Stimulated activated CD4-positive, alpha-beta T cell treated with anti-CD3 and anti-CD28 coated beads, Interleukin-4, amount 100 ng/mL, for 4 hours (primary cell): ENCODE measurements at regions not wholly inside any gene's neighbourhood (a gene's known extent, or its start where the extent isn't known, plus 50 kb on each side); places are given as distances from the start of the nearest gene placed in this dataset.
"Not testable (repeated sequence)": the region's sequence is repeated elsewhere in the genome, so short reads cannot be mapped to it uniquely, and the experiment has no call there.

Experiments used
- DNase-seq, 2 experiments: peaks; one replicate each; pipeline ENCODE4 v3.0.0-alpha.2; 2020

DNA sequence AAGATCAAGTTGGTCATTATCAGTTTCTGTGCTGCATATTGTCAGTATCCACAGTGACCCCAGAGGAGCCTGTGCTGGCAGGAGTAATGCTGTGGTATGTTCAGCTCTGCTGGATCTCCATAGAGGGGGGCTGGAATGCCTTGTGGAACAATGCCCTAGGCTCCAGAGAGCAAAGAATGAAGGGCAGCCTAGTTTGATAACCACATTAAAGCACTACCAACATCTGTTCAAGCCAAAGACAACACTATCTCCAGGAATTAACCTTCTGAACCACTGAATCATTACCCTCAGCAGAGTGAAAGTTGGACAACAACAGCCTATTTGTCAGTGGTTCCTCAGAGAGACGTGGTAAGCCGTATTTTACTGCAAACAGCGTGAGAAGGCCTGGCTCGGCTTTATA, 192.3 kb upstream of the CXorf66 start:
- DNase-seq = no peak

DNA sequence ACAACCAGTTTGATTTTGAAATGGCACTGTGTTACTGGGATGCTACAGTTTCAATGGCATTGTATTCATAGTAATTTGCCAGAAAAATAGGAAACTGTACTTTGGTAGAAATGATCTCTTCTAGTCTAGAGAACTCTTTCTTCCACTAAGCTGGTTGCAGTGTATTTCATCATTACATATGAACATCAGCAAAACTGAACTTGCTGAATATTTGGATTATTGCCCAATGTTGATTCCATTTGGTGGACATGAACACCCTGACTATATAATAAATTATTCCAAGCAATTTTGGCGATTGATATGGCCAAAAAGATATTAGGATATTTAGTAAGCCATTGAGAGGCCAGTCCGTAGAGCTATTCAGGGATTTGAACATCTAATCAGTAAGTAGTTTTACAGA, 191.8 kb upstream of the CXorf66 start:
- no peak for DNase-seq

DNA sequence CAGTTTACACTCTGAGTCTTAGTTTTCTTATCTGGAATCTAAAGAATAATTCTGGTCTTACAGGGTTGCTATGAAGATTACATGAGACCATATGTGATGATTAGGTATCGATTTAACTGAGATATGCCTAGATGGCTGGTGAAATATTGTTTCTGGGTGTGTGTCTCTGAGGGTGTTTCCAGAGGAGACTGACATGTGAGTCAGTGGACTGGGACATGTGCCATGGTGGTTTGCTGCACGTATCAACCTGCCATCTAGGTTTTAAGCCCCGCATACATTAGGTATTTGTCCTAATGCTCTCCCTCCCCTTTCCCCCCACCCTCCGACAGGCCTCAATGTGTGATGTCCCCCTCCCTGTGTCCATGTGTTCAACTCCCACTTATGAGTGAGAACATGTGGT, 186.0 kb upstream of the CXorf66 start:
- no peak for DNase-seq

DNA sequence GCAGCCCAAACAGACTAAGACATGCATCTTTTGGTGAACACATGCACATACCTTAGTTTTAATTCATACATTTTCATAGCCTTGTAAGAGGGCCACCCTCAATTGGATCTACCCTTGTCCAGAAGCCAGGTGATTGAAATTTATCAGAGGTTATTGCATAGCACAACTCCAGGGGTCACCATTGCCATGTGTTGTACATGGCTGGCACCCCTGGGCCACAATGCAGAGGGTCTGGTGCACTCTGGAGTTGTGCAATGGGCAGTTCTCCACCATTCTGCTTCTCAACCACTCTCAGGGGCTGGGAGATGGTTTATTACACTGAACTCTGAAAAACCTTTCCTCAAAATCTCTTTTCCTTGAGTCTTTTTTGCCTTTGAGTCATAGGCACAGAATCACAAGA, 184.4 kb upstream of the CXorf66 start:
- no peak for DNase-seq

DNA sequence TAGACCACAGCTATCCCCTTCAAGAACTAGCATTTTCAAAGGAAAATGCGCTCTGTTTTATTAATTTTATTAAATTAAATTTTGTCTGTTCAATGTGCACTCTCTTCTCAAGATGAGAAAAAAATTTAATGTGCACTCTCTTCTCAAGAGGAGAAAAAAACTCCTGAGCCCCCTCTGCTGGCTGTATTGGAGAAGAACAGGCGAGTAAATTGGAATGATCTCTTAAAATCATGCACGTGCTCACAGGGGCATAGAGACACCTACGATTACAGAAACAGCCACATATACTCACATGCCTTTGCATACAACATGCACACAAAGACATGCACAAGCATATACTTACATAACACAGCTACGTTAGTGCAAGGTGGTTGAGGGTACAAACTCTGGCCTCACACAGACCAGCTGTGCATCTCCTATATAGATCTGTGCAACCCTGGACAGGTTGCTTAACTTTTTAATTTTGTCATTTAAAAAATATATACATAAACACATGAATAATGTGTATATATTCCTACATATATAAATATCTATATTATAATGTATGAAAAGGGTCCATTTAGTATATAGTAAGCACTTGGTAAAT, 176.2 kb upstream of the CXorf66 start:
- DNase-seq = peak in 1 of 2 experiments; percentile 0

DNA sequence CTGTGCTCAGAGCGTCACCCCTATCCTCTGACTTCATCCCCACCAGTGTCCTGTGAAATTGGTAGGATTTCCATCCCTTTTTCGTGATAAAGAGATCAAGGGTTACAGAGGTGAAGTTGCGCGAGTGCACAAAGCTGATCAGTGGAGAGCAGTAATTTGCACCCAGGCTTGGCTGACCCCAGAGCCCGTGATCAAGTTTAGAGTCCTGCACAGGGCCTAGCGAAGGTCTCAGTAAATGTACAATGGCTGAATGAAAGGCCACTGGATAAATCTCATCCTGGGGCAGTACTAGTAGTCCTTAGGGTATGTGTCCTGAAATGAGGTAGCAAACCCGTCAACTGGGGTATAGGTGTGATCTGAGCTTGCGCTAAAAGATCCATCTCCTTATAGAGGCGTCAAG, 173.2 kb upstream of the CXorf66 start:
- DNase-seq = not testable (repeated sequence)

DNA sequence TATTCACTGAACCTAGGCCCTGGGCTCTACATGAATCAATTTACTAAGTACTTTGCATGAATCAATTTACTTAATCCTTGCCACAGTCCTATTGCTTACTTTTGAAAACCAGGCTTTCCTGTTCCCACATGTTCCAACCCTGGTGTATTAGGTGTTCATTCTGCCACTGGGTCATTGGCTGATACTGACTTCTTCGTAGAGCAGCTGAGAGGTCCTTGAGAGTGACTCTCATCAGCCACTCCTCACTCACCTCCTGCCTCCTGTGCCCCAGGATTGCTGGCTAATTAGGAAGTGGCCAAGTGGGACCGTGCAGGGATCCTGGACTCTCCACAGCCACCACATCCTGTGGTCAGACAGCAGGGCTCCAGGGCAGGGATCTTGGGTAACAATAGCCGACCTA, 172.7 kb upstream of the CXorf66 start:
- not testable (repeated sequence) for DNase-seq

DNA sequence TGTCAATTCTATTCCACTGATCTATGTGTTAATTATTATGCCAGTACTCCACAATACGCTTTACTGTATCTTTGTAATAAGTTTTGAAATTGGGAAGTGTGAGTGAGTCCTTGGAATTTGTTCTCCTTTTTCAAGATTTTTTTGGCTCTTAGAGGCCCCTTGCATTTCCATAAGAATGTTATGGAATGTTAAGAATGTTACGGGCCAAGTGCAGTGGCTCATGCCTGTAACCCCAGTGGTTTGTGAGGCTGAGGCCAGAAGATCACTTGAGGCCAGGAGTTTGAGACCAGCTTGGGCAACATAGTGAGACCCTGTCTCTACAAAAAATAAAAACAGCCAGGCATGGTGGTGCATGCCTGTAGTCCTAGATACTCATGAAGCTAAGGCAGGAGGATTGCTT, 167.6 kb upstream of the CXorf66 start:
- DNase-seq = no peak

DNA sequence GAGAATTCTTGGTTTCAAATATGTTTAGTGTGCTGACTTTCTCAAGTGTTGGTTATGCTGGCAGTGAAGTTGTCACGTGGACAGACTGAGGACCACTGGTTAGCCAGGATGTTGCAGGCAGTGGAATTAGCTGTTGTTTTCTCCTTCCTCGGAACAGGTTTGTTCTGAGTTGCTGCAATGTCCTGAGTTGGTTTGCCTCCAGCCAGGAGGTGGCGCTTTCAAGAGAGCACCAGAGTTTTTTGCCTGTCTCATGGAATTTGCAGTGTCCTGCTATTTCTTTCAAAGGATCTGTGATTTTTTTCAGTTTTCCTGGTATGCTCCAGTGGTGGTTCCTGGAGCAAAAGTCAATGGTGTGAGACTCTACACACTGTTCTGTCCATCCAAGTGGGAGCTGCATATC, 158.1 kb upstream of the CXorf66 start:
- DNase-seq = no peak

DNA sequence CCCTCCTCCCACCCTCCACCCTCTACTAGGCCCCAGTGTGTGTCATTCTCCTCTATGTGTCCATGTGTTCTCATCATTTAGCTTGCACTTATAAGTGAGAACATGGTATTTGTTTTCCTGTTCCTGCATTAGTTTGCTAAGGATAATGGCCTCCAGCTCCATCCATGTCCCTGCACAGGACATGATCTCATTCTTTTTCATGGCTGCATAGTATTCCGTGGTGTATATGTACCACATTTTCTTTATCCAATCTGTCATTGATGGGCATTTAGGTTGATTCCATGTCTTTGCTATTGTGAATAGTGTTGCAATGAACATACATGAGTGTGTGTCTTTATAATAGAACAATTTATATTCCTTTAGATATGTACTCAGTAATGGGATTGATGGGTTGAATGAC, 148.7 kb upstream of the CXorf66 start:
- not testable (repeated sequence) for DNase-seq

DNA sequence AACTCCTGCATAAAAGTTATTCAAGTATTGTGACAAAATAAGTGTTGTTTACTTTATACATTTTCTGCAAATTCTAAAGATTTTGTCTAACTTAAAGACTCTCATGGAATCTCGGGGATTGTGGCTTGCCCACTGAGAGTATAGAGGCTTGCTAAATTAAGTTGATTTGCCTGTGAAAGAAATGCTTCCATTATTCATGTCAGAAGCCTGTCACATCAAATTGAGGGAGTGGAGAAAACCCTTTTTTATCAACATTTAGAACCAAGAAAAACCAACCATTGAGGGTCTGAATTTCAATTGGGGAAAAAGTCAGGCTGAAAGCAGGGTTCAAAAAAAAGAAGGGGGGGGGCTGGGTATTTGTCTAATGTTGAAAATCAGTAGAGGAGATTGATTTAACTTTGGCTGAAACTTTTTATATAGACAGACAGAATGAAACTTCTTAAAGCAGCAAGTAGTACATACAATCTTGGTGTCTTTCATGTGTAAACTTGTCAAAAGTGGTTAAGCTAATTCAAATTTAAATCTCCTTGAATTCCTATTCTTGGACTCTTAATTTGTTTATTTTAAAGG, 144.8 kb upstream of the CXorf66 start:
- no peak for DNase-seq

DNA sequence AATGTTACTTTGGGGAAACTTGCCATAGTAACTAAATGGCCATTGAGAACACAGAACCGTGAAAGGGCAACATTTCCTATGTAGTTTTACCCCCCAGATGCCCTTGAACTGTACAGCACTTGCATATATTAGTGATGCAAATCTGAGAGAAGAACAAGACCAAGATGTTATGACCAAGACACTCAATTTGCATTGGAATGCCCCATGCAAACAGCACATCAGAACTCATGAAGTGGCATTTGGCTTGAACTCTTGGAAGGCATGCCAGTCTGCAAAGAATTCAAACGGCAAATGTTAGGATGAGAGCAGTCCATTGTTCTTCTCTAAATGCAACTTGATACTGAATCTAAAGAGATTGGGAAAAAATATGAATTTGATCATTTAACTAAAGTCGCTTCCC, 139.4 kb upstream of the CXorf66 start:
- no peak for DNase-seq

DNA sequence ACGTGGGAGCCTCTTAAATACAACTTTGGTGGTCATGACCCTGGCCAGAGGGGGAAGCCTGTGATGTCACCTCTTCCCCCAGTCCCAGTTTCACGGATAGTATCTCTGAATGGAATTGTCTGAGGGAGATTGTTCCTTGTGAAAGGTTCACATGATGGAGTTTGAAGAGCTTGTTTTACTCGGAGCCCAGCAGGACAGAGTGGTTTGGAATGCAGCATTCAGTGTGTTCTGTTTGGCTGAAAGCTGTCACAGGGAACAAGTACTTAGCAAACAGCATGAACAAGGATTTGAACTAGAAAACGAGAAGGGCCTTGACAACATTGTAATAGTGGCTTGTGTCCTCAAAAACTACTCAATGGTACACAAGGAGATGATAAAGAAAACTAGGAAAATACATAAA, 133.9 kb upstream of the CXorf66 start:
- no peak for DNase-seq

DNA sequence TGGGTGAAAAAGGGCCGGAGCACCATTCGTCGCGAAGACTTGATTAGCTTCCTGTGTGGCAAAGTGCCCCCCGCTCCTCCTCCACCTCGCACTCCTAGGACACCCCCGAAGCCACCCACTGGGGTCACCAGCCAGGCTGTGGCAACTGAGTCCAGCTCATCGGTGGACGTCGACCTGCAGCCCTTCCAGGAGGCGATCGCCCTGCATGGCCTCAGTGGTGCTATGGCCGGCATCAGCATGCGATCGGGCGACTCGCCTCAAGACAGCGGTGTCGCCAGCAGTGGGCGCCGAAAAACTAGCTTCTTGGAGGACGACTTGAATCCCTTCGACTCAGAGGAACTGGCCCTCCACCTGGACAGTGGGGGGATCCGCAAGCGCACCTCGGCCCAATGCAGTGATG, 126.8 kb upstream of the CXorf66 start:
- no peak for DNase-seq

DNA sequence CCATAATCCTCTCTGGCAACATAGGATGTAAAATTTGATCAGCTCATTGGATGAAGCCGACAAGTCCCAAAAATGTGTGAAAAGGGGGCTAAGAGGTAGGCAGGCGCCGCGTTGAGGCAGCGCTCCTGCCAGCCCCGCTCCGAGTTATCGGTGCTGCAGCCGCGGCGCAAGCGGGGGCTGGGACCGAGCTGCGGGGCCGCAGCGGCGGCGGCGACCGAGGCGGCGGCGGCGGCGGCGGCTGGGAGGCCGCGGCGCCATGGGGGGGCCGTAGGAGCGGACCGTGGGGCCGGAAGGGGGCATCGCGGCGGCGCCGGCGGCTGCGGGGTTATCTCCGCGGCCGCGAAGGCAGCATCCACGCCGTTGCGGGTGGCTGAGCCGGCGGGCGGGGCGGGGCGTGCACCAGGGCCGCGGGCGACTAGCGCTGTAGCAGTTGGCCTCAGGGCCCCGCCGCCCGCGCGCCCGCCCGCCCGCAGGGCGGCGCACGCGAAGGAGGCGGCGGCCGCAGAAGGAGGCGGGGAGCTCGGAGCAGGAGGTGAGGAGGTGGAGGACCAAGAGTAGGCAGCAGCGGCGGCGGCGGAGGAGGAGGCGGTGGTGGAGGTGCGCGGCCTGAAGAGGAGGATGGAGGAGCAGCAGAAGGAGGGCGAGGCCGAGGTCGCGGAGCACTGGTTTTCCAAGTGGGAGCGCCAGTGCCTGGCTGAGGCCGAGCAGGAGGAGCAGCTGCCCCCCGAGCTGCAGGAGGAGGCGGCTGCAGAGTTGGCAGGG, 126.0 kb upstream of the CXorf66 start:
- peak; percentile 10 to 12 for DNase-seq

DNA sequence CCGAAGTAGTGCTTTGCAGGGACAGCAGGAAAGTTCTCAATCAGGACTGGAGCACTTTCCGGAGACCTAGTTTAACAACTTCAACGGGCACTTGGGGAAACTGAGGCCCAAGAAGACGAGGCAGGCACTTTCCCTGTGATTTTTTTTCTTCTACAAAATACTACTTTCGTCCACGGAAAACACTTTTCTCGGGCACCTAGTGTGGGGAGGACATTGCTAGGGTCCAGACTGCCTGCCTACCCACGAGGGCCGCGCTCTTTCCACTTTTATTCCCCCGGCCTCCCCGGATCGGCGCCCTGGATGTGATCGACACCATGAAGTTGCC, 125.4 kb upstream of the CXorf66 start:
- no peak for DNase-seq

DNA sequence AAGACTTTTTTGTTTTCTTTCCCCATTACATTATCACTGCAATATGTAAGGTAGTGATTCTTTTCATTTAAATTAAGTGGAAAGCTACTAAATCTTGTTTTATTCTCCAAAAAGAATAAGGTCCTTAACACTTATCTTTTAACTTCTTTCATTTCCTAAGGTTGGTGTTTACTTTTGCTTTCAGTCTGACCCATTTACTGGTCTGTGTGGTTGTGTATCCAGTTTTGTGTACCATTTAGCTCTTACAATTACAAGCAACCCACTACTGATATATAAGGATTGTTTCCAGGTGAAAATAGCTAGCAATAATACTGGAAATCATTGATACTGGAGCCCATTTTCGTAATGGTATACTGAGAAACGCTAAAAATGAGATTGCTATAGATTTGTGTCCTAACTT, 123.1 kb upstream of the CXorf66 start:
- DNase-seq = no peak

DNA sequence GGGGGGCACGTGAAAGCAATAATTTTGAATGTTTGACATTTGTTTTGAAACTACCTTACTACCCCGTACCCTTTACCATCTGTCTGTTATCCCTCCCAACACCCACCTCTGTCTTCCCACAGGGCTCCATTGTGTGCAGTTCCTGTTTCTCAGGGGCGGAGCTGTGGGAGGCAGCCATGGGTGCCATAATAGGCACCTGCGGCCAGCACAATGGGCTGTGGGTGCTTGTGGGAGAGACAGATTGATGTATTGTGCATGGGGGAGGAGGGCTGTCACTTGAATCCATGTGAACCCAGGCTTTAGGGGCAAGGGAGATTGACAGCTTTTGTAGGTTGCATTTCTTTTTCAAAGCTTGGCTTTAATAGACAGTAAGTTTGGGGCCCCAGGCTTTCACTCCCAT, 122.6 kb upstream of the CXorf66 start:
- DNase-seq = no peak

DNA sequence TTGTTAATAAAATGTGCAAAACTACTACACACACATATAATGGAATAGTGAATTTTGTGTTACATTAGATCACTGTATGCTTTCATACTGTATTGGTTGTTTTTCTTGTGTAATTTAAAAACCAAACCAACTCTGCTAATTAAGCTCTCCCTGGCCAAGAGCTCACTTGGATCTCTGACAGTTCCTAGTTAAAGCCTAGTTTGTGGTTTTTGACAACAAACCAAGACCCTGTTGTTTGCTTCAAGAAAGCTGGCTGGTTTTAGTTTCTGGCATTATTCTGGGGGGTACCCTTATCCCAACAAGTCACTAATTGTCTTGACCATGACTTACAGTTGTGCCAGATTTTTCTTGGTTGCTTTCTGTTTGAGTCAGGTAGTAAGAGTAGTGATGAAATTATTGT, 121.4 kb upstream of the CXorf66 start:
- DNase-seq = no peak

DNA sequence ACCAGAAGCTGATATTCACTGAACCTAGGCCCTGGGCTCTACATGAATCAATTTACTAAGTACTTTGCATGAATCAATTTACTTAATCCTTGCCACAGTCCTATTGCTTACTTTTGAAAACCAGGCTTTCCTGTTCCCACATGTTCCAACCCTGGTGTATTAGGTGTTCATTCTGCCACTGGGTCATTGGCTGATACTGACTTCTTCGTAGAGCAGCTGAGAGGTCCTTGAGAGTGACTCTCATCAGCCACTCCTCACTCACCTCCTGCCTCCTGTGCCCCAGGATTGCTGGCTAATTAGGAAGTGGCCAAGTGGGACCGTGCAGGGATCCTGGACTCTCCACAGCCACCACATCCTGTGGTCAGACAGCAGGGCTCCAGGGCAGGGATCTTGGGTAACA, 109.5 kb upstream of the CXorf66 start:
- not testable (repeated sequence) for DNase-seq

DNA sequence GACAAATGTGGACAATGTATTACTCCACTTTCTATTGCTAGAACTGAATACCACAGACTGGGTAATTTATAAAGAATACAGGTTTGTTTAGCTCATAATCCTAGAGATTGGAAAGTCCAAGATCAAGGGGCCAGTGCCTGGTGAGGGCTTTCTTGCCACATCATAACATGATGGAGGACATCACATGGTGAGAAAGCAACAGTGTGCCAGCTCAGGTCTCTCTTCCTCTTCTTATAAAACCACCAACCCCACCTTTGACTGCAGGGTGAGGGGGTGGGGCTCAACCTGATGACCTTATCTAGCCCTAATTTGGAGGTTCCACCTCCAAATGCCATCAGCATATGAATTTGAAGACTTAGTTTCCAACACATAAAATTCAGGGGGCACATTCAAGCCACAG, 105.7 kb upstream of the CXorf66 start:
- no peak for DNase-seq

DNA sequence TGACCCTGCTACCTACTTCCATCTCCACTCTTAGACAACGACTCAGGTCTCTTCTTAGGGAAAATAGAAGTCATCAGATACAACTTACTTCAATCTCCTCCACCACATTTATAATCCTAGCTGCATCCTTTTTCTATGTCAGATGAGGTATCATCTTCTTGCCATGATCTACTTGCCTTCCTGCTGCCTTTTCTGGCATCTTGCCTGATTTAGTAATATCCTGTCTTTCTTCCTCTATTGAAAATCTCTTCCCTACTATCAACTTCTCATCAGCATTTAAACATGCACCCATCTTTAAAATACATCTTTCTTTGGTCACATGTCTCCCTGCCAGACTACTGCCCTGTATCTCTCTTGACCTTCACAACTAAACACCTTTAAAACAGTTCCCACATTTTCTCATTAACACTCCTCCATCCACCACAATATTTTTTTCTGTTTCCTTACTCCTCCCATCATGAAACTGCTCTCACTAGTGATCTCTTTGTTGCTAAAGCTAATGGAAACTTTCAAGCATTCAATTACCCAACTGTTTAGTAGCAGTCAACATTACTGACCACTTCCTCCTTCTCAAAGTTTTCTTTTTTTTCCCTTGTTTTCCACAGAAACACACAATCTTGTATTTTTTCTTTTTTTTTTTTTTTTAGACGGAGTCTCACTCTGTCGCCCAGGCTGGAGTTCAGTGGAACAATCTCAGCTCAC, 100.8 kb upstream of the CXorf66 start:
- no peak for DNase-seq

DNA sequence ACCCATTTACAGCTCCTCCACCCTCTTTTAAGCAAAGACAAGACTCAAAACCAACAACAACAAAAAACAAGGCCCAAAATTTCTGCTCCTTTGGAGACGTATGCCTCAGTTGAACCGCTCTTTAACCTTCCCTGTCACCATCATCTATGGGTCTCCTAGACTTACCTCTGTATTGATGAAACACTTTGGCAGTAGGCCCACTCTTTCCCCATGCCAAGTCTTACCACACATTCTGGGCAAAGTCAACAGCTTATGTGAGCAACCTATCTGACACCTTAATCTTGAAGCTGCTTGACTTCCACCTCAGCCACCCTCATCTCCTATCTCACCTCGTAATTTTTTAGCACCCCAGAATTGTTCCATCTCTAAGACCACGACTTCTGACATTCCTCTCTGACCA, 99.7 kb upstream of the CXorf66 start:
- DNase-seq = no peak

DNA sequence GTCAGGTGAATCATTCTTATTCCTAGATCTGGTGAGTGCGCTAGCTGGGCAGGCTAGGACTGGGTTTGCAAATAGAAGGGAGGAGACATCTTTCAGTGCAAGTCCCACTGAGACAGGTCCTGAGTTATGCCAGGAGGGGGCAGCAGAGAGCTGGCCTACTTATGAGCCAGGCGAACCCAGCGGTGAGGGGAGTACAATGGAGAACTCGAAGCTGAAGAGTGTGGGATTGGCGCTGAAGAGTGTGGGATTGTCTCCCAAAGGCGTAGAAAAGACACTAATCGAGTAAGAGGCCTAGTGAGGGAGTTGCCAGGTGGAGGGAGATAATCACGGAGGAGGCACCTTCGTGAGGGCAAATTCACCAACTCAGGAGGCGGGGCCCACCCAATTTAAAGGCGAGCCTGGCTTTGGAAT, 91.7 kb upstream of the CXorf66 start:
- DNase-seq = peak; percentile 25 to 38
